Kidney (tissue), 13 donors: ENCODE measurements at regions not wholly inside any gene's neighbourhood (a gene's known extent, or its start where the extent isn't known, plus 50 kb on each side); places are given as distances from the start of the nearest gene placed in this dataset.

Experiments
- DNase-seq, 5 donors: peaks; one replicate each; pipeline ENCODE4 v3.0.0-alpha.2; 2013 to 2020
- FAIRE-seq: peaks from 2 replicates; lab custom pipeline; 2012; peaks lifted over from hg19 to GRCh38; lab: Jason Lieb, UNC
- H3K27ac ChIP-seq, 2 donors: one replicate each; pipeline ENCODE4 v1.7.0; 2013; ENCODE audit warnings: low read depth in 2 of 2, low read length in 2 of 2, inconsistent platforms in 1 of 2
- H3K27me3 ChIP-seq: one replicate; pipeline ENCODE4 v1.7.1; 2013; ENCODE audit warnings: low read length, inconsistent platforms; ENCODE audit not compliant: control insufficient read depth, insufficient read depth
- H3K36me3 ChIP-seq, 3 donors: one replicate each; pipeline versions ENCODE4 v1.7.0 to v1.7.1; 2013; ENCODE audit warnings: low read length in 3 of 3, control low read depth in 1 of 3, inconsistent platforms in 1 of 3; ENCODE audit not compliant: insufficient read depth in 3 of 3, control insufficient read depth in 2 of 3
- H3K4me1 ChIP-seq, 3 donors: one replicate each; pipeline versions ENCODE4 v1.7.0 to v1.7.1; 2013; ENCODE audit warnings: low read length in 3 of 3, inconsistent platforms in 1 of 3, low read depth in 1 of 3; ENCODE audit not compliant: control insufficient read depth in 2 of 3, insufficient read depth in 2 of 3
- H3K4me3 ChIP-seq, 3 donors: one replicate each; pipeline versions ENCODE4 v1.7.0 to v1.8.1; 2013; ENCODE audit warnings: low read length in 3 of 3, control low read depth in 1 of 3, inconsistent platforms in 1 of 3
- H3K9ac ChIP-seq, 3 donors: one replicate each; pipeline versions ENCODE4 v1.7.0 to v1.7.1; 2013; ENCODE audit warnings: low read length in 3 of 3, control low read depth in 1 of 3, inconsistent platforms in 1 of 3
- H3K9me3 ChIP-seq, 3 donors: one replicate each; pipeline versions ENCODE4 v1.7.0 to v1.7.1; 2013; ENCODE audit warnings: low read length in 3 of 3, control low read depth in 1 of 3, inconsistent platforms in 1 of 3; ENCODE audit not compliant: control insufficient read depth in 2 of 3, insufficient read depth in 1 of 3
- CTCF ChIP-seq: IDR thresholded peaks from 3 replicates; pipeline ENCODE4 v1.5.1; 2012; ENCODE audit warnings: mild to moderate bottlenecking, moderate library complexity, borderline replicate concordance; ENCODE audit not compliant: insufficient read depth; ENCODE audit errors: extremely low read depth
- intact Hi-C: fragments of 100-400 bp; cut with DNase I; formaldehyde crosslinking; loops from one replicate; pipeline ENCODE4 v1.11.1; 2022
- donor health status: control.
- donor health status: control.
- donor health status: control.
- donor health status: control.
- donor health status: control.
- donor health status: DM: yes; HTN: yes; CAD: no.
- donor health status: Normal renal cell carcinoma (clear cell type).

GRCh38 chr5:125719681-125720347 lies 703.4 kb upstream of the GRAMD2B start:
- intact Hi-C loops = no loop called here
- FAIRE-seq (no peak), DNase-seq (peak in 3 of 5 donors; percentile 68 to 86 (median 85))
- H3K27me3 ChIP-seq = no peaks in the 10 kb centered on the region
- H3K4me3 ChIP-seq = no peak overlapping the region
- no peaks in the 10 kb centered on the region for H3K4me1 ChIP-seq
- H3K9me3 ChIP-seq = no peaks in the 10 kb centered on the region
- TF ChIP-seq CTCF = no peak
- no peaks in the 10 kb centered on the region for H3K36me3 ChIP-seq
- H3K9ac ChIP-seq = no peak overlapping the region
- peak overlapping the region; percentile 12 to 48 for H3K27ac ChIP-seq

- Histone ChIP-seq H3K4me3 (no peak overlapping the region), H3K4me1 (no peaks in the 10 kb centered on the region), H3K27ac (peak overlapping the region in 1 of 2 donors; percentile 12), H3K36me3 (no peaks in the 10 kb centered on the region), H3K27me3 (no peaks in the 10 kb centered on the region), H3K9ac (no peak overlapping the region), H3K9me3 (no peaks in the 10 kb centered on the region)
- no peak for FAIRE-seq
- DNase-seq = no peak
- no peak for TF ChIP-seq CTCF
- intact Hi-C loops = no loop called here
Measured at GRCh38 chr5:125720348-125720685, 702.9 kb upstream of the GRAMD2B start.

- Histone ChIP-seq H3K4me1 (no peaks in the 10 kb centered on the region), H3K36me3 (no peaks in the 10 kb centered on the region), H3K9me3 (no peaks in the 10 kb centered on the region), H3K9ac (no peak overlapping the region), H3K4me3 (no peak overlapping the region), H3K27ac (no peak overlapping the region), H3K27me3 (no peaks in the 10 kb centered on the region)
- intact Hi-C loops = no loop called here
- no peak for FAIRE-seq
- TF ChIP-seq CTCF = no peak
- no peak for DNase-seq
Measured at GRCh38 chr5:125720721-125721120, 702.5 kb upstream of the GRAMD2B start.

GRCh38 chr5:125722550-125722949 lies 700.7 kb upstream of the GRAMD2B start:
- no peak overlapping the region for H3K4me3 ChIP-seq
- intact Hi-C loops = no loop called here
- no peaks in the 10 kb centered on the region for H3K9me3 ChIP-seq
- TF ChIP-seq CTCF = no peak
- H3K4me1 ChIP-seq = no peaks in the 10 kb centered on the region
- no peaks in the 10 kb centered on the region for H3K27me3 ChIP-seq
- no peak overlapping the region for H3K27ac ChIP-seq
- FAIRE-seq (no peak), DNase-seq (no peak)
- no peaks in the 10 kb centered on the region for H3K36me3 ChIP-seq
- H3K9ac ChIP-seq = no peak overlapping the region
